PC-9 (cell line): ENCODE measurements at regions not wholly inside any gene's neighbourhood (a gene's known extent, or its start where the extent isn't known, plus 50 kb on each side); places are given as distances from the start of the nearest gene placed in this dataset.

Experiments
- EZH2 ChIP-seq: fragments of 200-600 bp; sonication (generic); IDR thresholded peaks from 2 replicates; pipeline ENCODE4 v1.8.0; 2017; ENCODE audit warnings: antibody characterized with exemption, low read depth
- TF ChIP-seq, protein P1 (sequence below): fragments of 200-600 bp; sonication (generic); conservative IDR thresholded peaks from 2 replicates; pipeline ENCODE4 v1.6.1; 2017; ENCODE audit warnings: mixed run types, antibody characterized with exemption, mild to moderate bottlenecking, moderate library complexity

DNA sequence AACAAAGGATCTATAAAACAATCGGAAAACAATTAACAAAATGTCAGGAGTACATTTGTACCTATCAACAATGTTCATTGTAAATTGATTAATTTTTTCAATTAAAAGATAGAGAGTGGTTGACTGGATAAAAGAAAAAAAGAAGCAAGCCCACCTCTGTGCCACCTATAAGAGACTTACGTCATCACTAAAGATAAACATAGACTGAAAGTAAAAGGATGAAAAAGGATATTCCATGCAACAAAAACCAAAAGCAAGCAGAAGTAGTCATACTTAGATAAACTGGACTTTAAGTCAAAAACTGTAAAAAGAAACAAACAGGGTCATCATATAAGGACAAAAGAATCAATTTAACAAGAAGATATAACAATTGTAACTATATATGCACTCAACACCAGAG is 197.4 kb downstream of the RASEF start:
- TF ChIP-seq, protein P1, sequence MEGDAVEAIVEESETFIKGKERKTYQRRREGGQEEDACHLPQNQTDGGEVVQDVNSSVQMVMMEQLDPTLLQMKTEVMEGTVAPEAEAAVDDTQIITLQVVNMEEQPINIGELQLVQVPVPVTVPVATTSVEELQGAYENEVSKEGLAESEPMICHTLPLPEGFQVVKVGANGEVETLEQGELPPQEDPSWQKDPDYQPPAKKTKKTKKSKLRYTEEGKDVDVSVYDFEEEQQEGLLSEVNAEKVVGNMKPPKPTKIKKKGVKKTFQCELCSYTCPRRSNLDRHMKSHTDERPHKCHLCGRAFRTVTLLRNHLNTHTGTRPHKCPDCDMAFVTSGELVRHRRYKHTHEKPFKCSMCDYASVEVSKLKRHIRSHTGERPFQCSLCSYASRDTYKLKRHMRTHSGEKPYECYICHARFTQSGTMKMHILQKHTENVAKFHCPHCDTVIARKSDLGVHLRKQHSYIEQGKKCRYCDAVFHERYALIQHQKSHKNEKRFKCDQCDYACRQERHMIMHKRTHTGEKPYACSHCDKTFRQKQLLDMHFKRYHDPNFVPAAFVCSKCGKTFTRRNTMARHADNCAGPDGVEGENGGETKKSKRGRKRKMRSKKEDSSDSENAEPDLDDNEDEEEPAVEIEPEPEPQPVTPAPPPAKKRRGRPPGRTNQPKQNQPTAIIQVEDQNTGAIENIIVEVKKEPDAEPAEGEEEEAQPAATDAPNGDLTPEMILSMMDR = no peak
- TF ChIP-seq EZH2 = no peak
